ENCODE measurements at regions not wholly inside any gene's neighbourhood (a gene's known extent, or its start where the extent isn't known, plus 50 kb on each side); places are given as distances from the start of the nearest gene placed in this dataset.

GRCh38 chr3:82505079-82505756 is 743.8 kb upstream of the GBE1 start:
- no peak overlapping the region for H3K4me2 ChIP-seq
- peaks cover 11% of the 10 kb centered on the region; the same call in 1 of the 2 replicates for H3K9me3 ChIP-seq
- no peaks in the 10 kb centered on the region for H3K27me3 ChIP-seq
- no peaks in the 10 kb centered on the region for H3K4me1 ChIP-seq
- no peak overlapping the region for H3K27ac ChIP-seq
- no peak overlapping the region for H3K4me3 ChIP-seq
- TF ChIP-seq Cebpa-rat (IDR thresholded peaks at IDR 0.05): no peak
- no peaks in the 10 kb centered on the region for H4K20me1 ChIP-seq
- no peaks in the 10 kb centered on the region for H3K36me3 ChIP-seq
- no peak overlapping the region for H3K9ac ChIP-seq

GRCh38 chr3:82498186-82498585 is 736.7 kb upstream of the GBE1 start:
- TF ChIP-seq Cebpa-rat (IDR thresholded peaks at IDR 0.05): no peak
- Histone ChIP-seq H3K27ac (no peak overlapping the region), H3K36me3 (no peaks in the 10 kb centered on the region), H3K9ac (no peak overlapping the region), H3K4me3 (no peak overlapping the region), H3K9me3 (no peaks in the 10 kb centered on the region), H3K4me1 (no peaks in the 10 kb centered on the region), H4K20me1 (no peaks in the 10 kb centered on the region), H3K27me3 (no peaks in the 10 kb centered on the region), H3K4me2 (no peak overlapping the region)

GRCh38 chr3:82496890-82497560 is 735.6 kb upstream of the GBE1 start:
- H3K27me3 ChIP-seq: no peaks in the 10 kb centered on the region
- H3K9me3 ChIP-seq: no peaks in the 10 kb centered on the region
- no peak overlapping the region for H3K9ac ChIP-seq
- H3K4me3 ChIP-seq: no peak overlapping the region
- H4K20me1 ChIP-seq: no peaks in the 10 kb centered on the region
- H3K36me3 ChIP-seq: no peaks in the 10 kb centered on the region
- no peaks in the 10 kb centered on the region for H3K4me1 ChIP-seq
- H3K27ac ChIP-seq: no peak overlapping the region
- no peak for TF ChIP-seq Cebpa-rat (IDR thresholded peaks at IDR 0.05)
- H3K4me2 ChIP-seq: no peak overlapping the region

DNA sequence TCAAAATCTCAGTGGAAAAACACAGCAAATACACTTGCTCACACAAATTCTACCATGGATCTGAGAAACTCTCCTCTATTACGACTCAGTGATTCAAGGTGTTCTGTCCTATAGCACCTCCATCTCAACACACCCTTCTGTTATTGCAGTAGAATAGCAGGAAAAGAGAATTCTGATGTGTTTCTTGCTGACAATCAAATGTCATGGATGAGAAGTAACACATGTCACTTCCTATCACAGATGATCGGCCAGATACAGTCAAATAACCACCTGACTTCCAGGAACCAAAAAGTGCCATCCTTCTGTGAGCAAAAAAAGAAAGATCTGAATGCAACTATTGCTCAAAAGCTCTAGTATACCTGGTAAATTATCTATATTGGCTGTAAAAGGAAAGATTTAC is 734.2 kb upstream of the GBE1 start:
- Histone ChIP-seq H3K4me1 (no peaks in the 10 kb centered on the region), H3K27ac (no peak overlapping the region), H4K20me1 (no peaks in the 10 kb centered on the region), H3K4me2 (no peak overlapping the region), H3K9me3 (no peaks in the 10 kb centered on the region), H3K4me3 (no peak overlapping the region), H3K27me3 (no peaks in the 10 kb centered on the region), H3K9ac (no peak overlapping the region), H3K36me3 (no peaks in the 10 kb centered on the region)
- TF ChIP-seq Cebpa-rat (IDR thresholded peaks at IDR 0.05): no peak

GRCh38 chr3:82494977-82495489 is 733.6 kb upstream of the GBE1 start:
- H3K9ac ChIP-seq: no peak overlapping the region
- no peaks in the 10 kb centered on the region for H3K4me1 ChIP-seq
- no peak overlapping the region for H3K27ac ChIP-seq
- H3K36me3 ChIP-seq: no peaks in the 10 kb centered on the region
- no peak overlapping the region for H3K4me3 ChIP-seq
- H3K4me2 ChIP-seq: no peak overlapping the region
- no peaks in the 10 kb centered on the region for H3K27me3 ChIP-seq
- H3K9me3 ChIP-seq: no peaks in the 10 kb centered on the region
- TF ChIP-seq Cebpa-rat (IDR thresholded peaks at IDR 0.05): no peak
- no peaks in the 10 kb centered on the region for H4K20me1 ChIP-seq

DNA sequence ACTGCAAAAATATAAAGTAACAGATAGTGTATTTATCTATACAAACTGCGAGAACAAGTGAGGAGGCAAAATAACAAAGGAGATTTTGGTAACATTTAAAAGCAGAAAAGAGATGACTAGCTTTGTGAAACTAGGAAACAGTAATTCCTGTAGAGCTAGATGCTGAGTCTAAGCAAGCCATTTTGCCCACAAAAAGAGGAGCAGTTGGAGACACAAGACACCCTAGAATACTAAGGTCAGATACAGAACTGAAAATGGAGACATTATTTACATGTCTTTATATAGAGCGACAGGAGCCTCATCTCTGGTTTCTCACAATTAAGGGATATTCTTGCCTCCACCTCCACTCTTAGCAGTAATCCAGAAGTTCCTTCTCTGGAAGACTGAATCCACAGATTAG is 732.4 kb upstream of the GBE1 start:
- Histone ChIP-seq H3K27ac (no peak overlapping the region), H3K9me3 (no peaks in the 10 kb centered on the region), H3K9ac (no peak overlapping the region), H3K36me3 (no peaks in the 10 kb centered on the region), H3K4me1 (no peaks in the 10 kb centered on the region), H3K4me3 (no peak overlapping the region), H4K20me1 (no peaks in the 10 kb centered on the region), H3K4me2 (no peak overlapping the region), H3K27me3 (no peaks in the 10 kb centered on the region)
- no peak for TF ChIP-seq Cebpa-rat (IDR thresholded peaks at IDR 0.05)

DNA sequence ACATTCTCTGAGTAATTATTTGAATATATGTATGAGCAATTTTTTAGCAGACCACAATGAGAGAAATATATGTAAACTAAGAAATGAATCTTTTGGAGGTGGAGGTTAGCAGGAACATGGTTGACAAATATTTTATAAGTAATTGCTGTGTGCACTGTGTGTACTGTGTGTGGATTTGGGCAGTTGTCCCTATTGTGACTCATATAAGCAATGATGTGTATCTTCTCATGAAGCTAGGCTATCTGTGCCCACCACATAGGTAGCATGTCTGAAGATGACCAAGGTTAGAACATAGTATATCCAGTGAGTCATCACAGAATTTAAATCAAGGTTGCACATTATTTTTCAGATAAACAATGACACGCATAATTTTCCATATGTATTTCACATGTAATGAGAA is 713.9 kb upstream of the GBE1 start:
- Histone ChIP-seq H3K27me3 (no peaks in the 10 kb centered on the region), H3K27ac (no peak overlapping the region), H3K4me3 (no peak overlapping the region), H3K4me1 (no peaks in the 10 kb centered on the region), H3K36me3 (no peaks in the 10 kb centered on the region), H3K9me3 (peaks cover 13% of the 10 kb centered on the region), H4K20me1 (no peaks in the 10 kb centered on the region), H3K4me2 (no peak overlapping the region), H3K9ac (no peak overlapping the region)
- TF ChIP-seq Cebpa-rat (IDR thresholded peaks at IDR 0.05): no peak

GRCh38 chr3:82474711-82475110 is 713.3 kb upstream of the GBE1 start:
- no peak overlapping the region for H3K9ac ChIP-seq
- H4K20me1 ChIP-seq: no peaks in the 10 kb centered on the region
- no peaks in the 10 kb centered on the region for H3K36me3 ChIP-seq
- TF ChIP-seq Cebpa-rat (IDR thresholded peaks at IDR 0.05): no peak
- no peaks in the 10 kb centered on the region for H3K4me1 ChIP-seq
- H3K4me2 ChIP-seq: no peak overlapping the region
- no peak overlapping the region for H3K27ac ChIP-seq
- H3K9me3 ChIP-seq: peaks cover 13% of the 10 kb centered on the region
- H3K27me3 ChIP-seq: no peaks in the 10 kb centered on the region
- no peak overlapping the region for H3K4me3 ChIP-seq

DNA sequence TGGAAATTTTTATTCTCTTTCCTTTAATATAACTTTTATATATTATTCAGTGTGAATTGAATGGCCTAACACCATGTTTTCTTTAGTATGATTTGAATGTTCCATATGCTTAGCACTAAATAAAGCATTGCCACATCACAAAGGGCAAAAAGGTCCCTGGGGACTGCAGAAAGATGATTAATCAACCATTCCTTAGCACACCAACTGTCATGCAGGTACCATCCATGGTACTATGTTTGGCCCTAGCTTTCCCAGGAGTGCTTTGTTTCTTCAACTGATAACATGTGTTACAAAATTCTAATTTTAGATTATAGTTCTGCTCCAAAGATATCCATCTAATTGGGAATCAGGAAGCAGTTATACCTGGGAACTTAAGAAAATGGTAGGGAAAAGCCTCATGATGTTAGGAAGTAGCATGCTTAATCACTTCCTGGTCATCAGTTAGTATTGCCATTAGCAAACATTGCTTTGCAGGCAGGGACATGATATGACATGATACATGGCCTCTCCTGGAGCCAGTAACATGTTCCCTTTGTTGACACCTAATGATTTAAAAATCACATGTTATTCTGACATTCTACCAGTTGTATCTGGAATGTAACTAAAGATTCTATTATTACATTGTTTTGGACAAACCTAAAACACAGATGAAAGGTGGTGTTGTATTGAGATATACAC is 712.6 kb upstream of the GBE1 start:
- peaks cover 13% of the 10 kb centered on the region for H3K9me3 ChIP-seq
- H3K4me2 ChIP-seq: no peak overlapping the region

GRCh38 chr3:82467051-82467450 is 705.6 kb upstream of the GBE1 start:
- Histone ChIP-seq H3K4me2 (no peak overlapping the region), H3K9me3 (no peaks in the 10 kb centered on the region), H3K27me3 (no peaks in the 10 kb centered on the region), H4K20me1 (no peaks in the 10 kb centered on the region), H3K4me1 (peaks cover 5% of the 10 kb centered on the region; the same call in 1 of the 2 replicates), H3K4me3 (no peak overlapping the region), H3K27ac (no peak overlapping the region), H3K9ac (no peak overlapping the region), H3K36me3 (no peaks in the 10 kb centered on the region)
- no peak for TF ChIP-seq Cebpa-rat (IDR thresholded peaks at IDR 0.05)

More for the DNA sequence above, 712.6 kb upstream of the GBE1 start:
- Histone ChIP-seq H3K4me3 (no peak overlapping the region), H3K4me1 (no peaks in the 10 kb centered on the region), H3K27ac (no peak overlapping the region), H3K36me3 (no peaks in the 10 kb centered on the region), H3K9ac (no peak overlapping the region), H4K20me1 (no peaks in the 10 kb centered on the region), H3K27me3 (no peaks in the 10 kb centered on the region)
- no peak for TF ChIP-seq Cebpa-rat (IDR thresholded peaks at IDR 0.05)
